IPS-18c (cell line): ENCODE measurements at regions not wholly inside any gene's neighbourhood (a gene's known extent, or its start where the extent isn't known, plus 50 kb on each side); places are given as distances from the start of the nearest gene placed in this dataset.
"Not testable (repeated sequence)": the region's sequence is repeated elsewhere in the genome, so short reads cannot be mapped to it uniquely, and the experiment has no call there.

Experiments
- H3K4me3 ChIP-seq: 2 replicates; pipeline ENCODE4 v1.7.0; 2013; ENCODE audit warnings: low read depth, mild to moderate bottlenecking, low read length, moderate library complexity; ENCODE audit not compliant: insufficient read depth
- H3K9me3 ChIP-seq: one replicate; pipeline ENCODE4 v1.6.1; 2013; ENCODE audit warnings: mild to moderate bottlenecking, low read length, moderate library complexity; ENCODE audit not compliant: control insufficient read depth, insufficient read depth

- Histone ChIP-seq H3K4me3 (no peak overlapping the region), H3K9me3 (no peaks in the 10 kb centered on the region)
These were observed 212.0 kb downstream of the ALG10B start for GRCh38 chr12:38528527-38528926.

- H3K9me3 ChIP-seq, H3K4me3 ChIP-seq: not testable (repeated sequence)
These were observed 212.7 kb downstream of the ALG10B start for GRCh38 chr12:38529281-38529680.

GRCh38 chr12:38538319-38538718 is 221.7 kb downstream of the ALG10B start:
- Histone ChIP-seq H3K4me3 (no peak overlapping the region), H3K9me3 (no peaks in the 10 kb centered on the region)

GRCh38 chr12:38540156-38540555 is 223.6 kb downstream of the ALG10B start:
- H3K4me3 ChIP-seq = no peak overlapping the region
- H3K9me3 ChIP-seq = no peaks in the 10 kb centered on the region

- no peaks in the 10 kb centered on the region for H3K9me3 ChIP-seq
- H3K4me3 ChIP-seq = no peak overlapping the region
These were observed 225.3 kb downstream of the ALG10B start for GRCh38 chr12:38541849-38542248.

GRCh38 chr12:38543151-38543550 is 226.6 kb downstream of the ALG10B start:
- no peaks in the 10 kb centered on the region for H3K9me3 ChIP-seq
- H3K4me3 ChIP-seq = no peak overlapping the region

- Histone ChIP-seq H3K9me3 (no peaks in the 10 kb centered on the region), H3K4me3 (no peak overlapping the region)
These were observed 227.9 kb downstream of the ALG10B start for GRCh38 chr12:38544330-38545066.

- Histone ChIP-seq H3K4me3 (no peak overlapping the region), H3K9me3 (no peaks in the 10 kb centered on the region)
These were observed 231.0 kb downstream of the ALG10B start for GRCh38 chr12:38547586-38547985.

- Histone ChIP-seq H3K4me3 (no peak overlapping the region), H3K9me3 (no peaks in the 10 kb centered on the region)
These were observed 239.3 kb downstream of the ALG10B start for GRCh38 chr12:38555620-38556591.

- H3K9me3 ChIP-seq = no peaks in the 10 kb centered on the region
- no peak overlapping the region for H3K4me3 ChIP-seq
These were observed 240.1 kb downstream of the ALG10B start for GRCh38 chr12:38556647-38557046.

GRCh38 chr12:38585086-38585485 is 268.5 kb downstream of the ALG10B start:
- Histone ChIP-seq H3K9me3 (no peaks in the 10 kb centered on the region), H3K4me3 (no peak overlapping the region)

GRCh38 chr12:38586789-38587188 is 270.2 kb downstream of the ALG10B start:
- no peak overlapping the region for H3K4me3 ChIP-seq
- H3K9me3 ChIP-seq = no peaks in the 10 kb centered on the region

- no peak overlapping the region for H3K4me3 ChIP-seq
- H3K9me3 ChIP-seq = no peaks in the 10 kb centered on the region
These were observed 271.0 kb downstream of the ALG10B start for GRCh38 chr12:38587594-38587993.

- Histone ChIP-seq H3K4me3 (no peak overlapping the region), H3K9me3 (no peaks in the 10 kb centered on the region)
These were observed 272.2 kb downstream of the ALG10B start for GRCh38 chr12:38588624-38589305.

GRCh38 chr12:38589306-38589632 is 272.7 kb downstream of the ALG10B start:
- H3K4me3 ChIP-seq = no peak overlapping the region
- H3K9me3 ChIP-seq = no peaks in the 10 kb centered on the region

- no peak overlapping the region for H3K4me3 ChIP-seq
These were observed 285.4 kb downstream of the ALG10B start for GRCh38 chr12:38601949-38602348.

More at GRCh38 chr12:38601949-38602348, 285.4 kb downstream of the ALG10B start:
- no peaks in the 10 kb centered on the region for H3K9me3 ChIP-seq
